Tibial nerve (tissue), 4 donors: ENCODE measurements at regions not wholly inside any gene's neighbourhood (a gene's known extent, or its start where the extent isn't known, plus 50 kb on each side); places are given as distances from the start of the nearest gene placed in this dataset.

Experiments used
- DNase-seq, 2 donors: peaks; one replicate each; pipeline ENCODE4 v3.0.0-alpha.2; 2019; ENCODE audit warnings: low spot score in 2 of 2
- H3K27ac ChIP-seq, 4 donors: fragments of 200-600 bp; sonication (generic) in 3 of 4; one replicate each; pipeline ENCODE4 v1.5.1; 2017 to 2019; ENCODE audit warnings: mild to moderate bottlenecking in 1 of 4
- H3K27me3 ChIP-seq, 2 donors: fragments of 200-600 bp; sonication (generic) in 1 of 2; one replicate each; pipeline versions ENCODE4 v1.5.1 to v1.6.0; 2017 to 2019
- H3K36me3 ChIP-seq, 3 donors: fragments of 200-600 bp; sonication (generic); one replicate each; pipeline ENCODE4 v1.5.1; 2018 to 2019
- H3K4me1 ChIP-seq, 4 donors: fragments of 200-600 bp; sonication (generic) in 3 of 4; one replicate each; pipeline ENCODE4 v1.5.1; 2017 to 2019
- H3K4me3 ChIP-seq, 4 donors: fragments of 200-600 bp; sonication (generic) in 3 of 4; one replicate each; pipeline ENCODE4 v1.5.1; 2017 to 2019; ENCODE audit warnings: mild to moderate bottlenecking in 1 of 4, moderate library complexity in 1 of 4
- H3K9me3 ChIP-seq, 4 donors: fragments of 200-600 bp; sonication (generic) in 3 of 4; one replicate each; pipeline ENCODE4 v1.5.1; 2017 to 2019
- EP300 ChIP-seq, 2 donors: sonication (generic); formaldehyde crosslinking; IDR thresholded peaks; one replicate each; pipeline ENCODE4 v1.6.1; 2017; ENCODE audit warnings: antibody characterized with exemption in 2 of 2, mild to moderate bottlenecking in 1 of 2
- POLR2A ChIP-seq, 2 donors: fragments of 450-650 bp; IDR thresholded peaks; one replicate each; pipeline ENCODE4 v1.6.1; 2017; ENCODE audit warnings: antibody characterized with exemption in 2 of 2, mild to moderate bottlenecking in 2 of 2, moderate library complexity in 2 of 2
- WGBS, 2 donors: methylation state at CpG; one replicate each; pipeline ENCODE4 v1.1.5; 2018; 5-methylcytosine and 5-hydroxymethylcytosine counted together
- TF ChIP-seq, protein P1 (sequence below), 5 experiments: fragments of 200-600 bp in 3 of 5; fragments of 450-650 bp in 2 of 5; sonication (generic) in 3 of 5; IDR thresholded peaks; one replicate each; pipeline ENCODE4 v1.5.1; 2016 to 2019; ENCODE audit warnings: antibody characterized with exemption in 5 of 5, mild to moderate bottlenecking in 3 of 5, moderate library complexity in 2 of 5

- H3K4me3 ChIP-seq: no peak overlapping the region
- H3K36me3 ChIP-seq: no peaks in the 10 kb centered on the region
- 94 to 96% methylated on average over 5 of the region's 5 CpGs for WGBS, 2 donors
- H3K4me1 ChIP-seq: peaks cover 0 to 24% (median 6%) of the 10 kb centered on the region in 4 donors
- peaks cover 0 to 2% (median 0%) of the 10 kb centered on the region in 4 donors for H3K9me3 ChIP-seq
- peaks cover 5 to 90% of the 10 kb centered on the region in 2 donors for H3K27me3 ChIP-seq
- no peak for DNase-seq
- TF ChIP-seq EP300 (IDR thresholded peaks at IDR 0.05) (no peak), POLR2A (IDR thresholded peaks at IDR 0.05) (no peak)
- TF ChIP-seq, protein P1, sequence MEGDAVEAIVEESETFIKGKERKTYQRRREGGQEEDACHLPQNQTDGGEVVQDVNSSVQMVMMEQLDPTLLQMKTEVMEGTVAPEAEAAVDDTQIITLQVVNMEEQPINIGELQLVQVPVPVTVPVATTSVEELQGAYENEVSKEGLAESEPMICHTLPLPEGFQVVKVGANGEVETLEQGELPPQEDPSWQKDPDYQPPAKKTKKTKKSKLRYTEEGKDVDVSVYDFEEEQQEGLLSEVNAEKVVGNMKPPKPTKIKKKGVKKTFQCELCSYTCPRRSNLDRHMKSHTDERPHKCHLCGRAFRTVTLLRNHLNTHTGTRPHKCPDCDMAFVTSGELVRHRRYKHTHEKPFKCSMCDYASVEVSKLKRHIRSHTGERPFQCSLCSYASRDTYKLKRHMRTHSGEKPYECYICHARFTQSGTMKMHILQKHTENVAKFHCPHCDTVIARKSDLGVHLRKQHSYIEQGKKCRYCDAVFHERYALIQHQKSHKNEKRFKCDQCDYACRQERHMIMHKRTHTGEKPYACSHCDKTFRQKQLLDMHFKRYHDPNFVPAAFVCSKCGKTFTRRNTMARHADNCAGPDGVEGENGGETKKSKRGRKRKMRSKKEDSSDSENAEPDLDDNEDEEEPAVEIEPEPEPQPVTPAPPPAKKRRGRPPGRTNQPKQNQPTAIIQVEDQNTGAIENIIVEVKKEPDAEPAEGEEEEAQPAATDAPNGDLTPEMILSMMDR (IDR thresholded peaks at IDR 0.05): no peak
- H3K27ac ChIP-seq: no peak overlapping the region
Measured at GRCh38 chr6:26231006-26231587, 133.9 kb upstream of the BTN3A2 start.

DNA sequence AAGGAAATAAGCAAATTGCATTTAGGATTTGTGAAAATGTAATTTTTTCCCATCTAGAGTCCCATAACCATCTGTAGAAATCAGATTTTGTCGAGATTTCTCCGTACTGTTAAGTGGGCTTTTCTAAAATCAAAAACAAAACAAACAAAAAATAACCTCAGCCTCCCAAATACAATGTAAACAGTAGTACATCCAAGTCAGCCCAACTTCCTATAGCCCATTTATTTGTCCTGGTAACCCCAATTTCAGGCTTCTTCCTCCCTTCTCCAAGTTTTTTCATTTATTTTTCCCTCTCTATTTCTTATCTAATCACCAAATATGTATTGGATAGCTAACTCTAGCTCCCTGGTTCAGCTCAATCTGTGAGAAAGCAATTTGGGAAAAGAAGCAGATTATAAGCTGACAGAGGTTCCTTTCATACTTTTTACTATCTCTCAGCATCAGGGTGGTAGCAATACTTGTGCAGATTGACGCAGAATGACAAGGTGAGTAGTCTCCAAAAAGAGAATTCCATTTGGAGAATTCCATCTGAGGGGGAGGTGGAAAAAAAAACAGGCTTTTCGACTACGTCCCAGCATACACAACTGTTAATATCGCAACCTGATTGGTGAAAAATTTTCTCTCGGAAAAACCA is 132.6 kb upstream of the BTN3A2 start:
- Histone ChIP-seq H3K36me3 (no peaks in the 10 kb centered on the region), H3K27ac (no peak overlapping the region), H3K9me3 (peaks cover 0 to 2% (median 0%) of the 10 kb centered on the region in 4 donors), H3K4me1 (peaks cover 0 to 24% (median 6%) of the 10 kb centered on the region in 4 donors), H3K4me3 (peak overlapping the region in 1 of 4 donors; percentile 62), H3K27me3 (peaks cover 5 to 92% of the 10 kb centered on the region in 2 donors)
- no peak for DNase-seq
- 50 to 57% methylated on average over 7 of the region's 7 CpGs for WGBS, 2 donors
- no peak for TF ChIP-seq EP300 (IDR thresholded peaks at IDR 0.05)
- no peak for TF ChIP-seq POLR2A (IDR thresholded peaks at IDR 0.05)
- TF ChIP-seq, protein P1 (IDR thresholded peaks at IDR 0.05): no peak

DNA sequence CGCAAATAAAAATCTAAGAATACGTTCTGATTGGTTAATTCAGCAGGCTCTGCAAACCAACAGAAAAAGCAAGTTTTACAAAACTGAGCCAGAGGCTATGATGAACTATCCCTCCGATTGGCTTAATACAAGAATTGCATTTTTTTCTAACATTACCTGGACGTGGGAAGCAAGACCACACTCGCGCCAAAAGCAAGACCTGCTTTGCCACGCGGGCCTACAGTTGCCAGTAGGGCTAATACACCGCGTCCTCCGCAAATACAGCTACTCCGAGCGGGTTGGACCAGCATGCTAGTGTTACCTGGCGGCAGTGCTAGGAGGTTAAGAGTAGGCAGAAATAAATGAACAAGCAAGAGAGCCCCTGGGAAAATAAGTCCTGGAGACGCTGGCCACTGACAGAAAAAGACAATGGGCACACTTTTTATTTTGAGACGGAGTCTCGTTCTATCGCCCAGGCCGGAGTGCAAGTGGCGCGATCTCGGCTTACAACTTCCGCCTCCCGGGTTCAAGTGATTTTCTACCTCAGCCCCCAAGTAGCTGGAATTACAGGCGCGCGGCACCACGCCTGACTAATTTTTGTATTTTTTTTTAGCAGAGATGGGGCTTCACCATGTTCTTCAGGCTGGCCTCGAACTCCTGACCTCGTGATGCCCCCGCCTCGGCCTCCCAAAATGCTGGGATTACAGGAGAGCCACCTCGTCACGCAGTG is 131.9 kb upstream of the BTN3A2 start:
- 12 to 14% methylated on average over 34 of the region's 34 CpGs for WGBS, 2 donors
- Histone ChIP-seq H3K4me3 (peak overlapping the region; percentile 33 to 62 (median 52)), H3K36me3 (no peaks in the 10 kb centered on the region), H3K27ac (peak overlapping the region in 3 of 4 donors; percentile 73 to 88 (median 76)), H3K4me1 (peaks cover 0 to 24% (median 6%) of the 10 kb centered on the region in 4 donors), H3K27me3 (peaks cover 5 to 92% of the 10 kb centered on the region in 2 donors), H3K9me3 (peaks cover 0 to 2% (median 0%) of the 10 kb centered on the region in 4 donors)
- DNase-seq: no peak
- TF ChIP-seq, protein P1 (IDR thresholded peaks at IDR 0.05): no peak
- TF ChIP-seq EP300 (IDR thresholded peaks at IDR 0.05): no peak
- TF ChIP-seq POLR2A (IDR thresholded peaks at IDR 0.05): no peak

DNA sequence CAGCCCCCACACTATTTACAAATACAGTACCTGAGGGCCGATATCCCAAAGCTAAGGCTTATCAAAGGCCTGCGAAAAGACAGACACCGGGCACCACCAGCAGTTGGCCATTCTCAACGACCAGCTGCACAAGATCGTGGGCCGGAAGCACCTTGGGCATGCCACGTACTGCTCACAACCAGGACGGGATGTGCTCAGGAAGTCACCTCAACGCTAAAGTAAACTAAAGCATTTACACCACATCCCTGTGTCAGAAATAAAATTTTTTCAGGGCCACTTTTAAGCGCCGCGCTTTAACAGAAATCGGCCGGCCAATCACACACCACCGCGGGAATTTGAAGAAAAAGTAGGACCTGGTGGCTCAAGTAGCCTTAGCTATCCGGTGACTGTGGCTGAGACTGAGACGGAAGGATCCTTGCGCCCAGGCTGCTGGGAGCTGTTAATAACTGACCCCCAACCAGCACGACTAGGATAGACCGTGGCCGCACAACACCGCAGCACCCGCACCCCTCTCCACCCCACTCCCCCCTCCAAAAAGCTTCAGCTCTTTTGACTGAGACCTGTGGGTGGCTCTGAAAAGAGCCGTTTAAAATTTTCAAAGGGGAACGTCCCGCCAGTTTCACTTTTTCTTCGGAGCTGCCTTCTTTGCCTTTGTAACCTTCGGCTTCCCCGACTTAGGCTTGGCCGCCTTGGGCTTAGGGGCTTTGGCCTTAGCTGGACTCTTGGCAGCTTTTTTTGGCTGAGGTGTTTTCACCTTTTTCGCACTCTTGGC is 131.2 kb upstream of the BTN3A2 start:
- peaks cover 0 to 24% (median 6%) of the 10 kb centered on the region in 4 donors for H3K4me1 ChIP-seq
- peaks cover 5 to 93% of the 10 kb centered on the region in 2 donors for H3K27me3 ChIP-seq
- H3K4me3 ChIP-seq: peak overlapping the region; percentile 33 to 62 (median 52)
- no peak for DNase-seq
- H3K36me3 ChIP-seq: no peaks in the 10 kb centered on the region
- H3K9me3 ChIP-seq: peaks cover 0 to 2% (median 0%) of the 10 kb centered on the region in 4 donors
- WGBS, 2 donors: 1 to 2% methylated on average over 32 of the region's 32 CpGs
- H3K27ac ChIP-seq: peak overlapping the region in 3 of 4 donors; percentile 73 to 88 (median 76)
- TF ChIP-seq, protein P1 (IDR thresholded peaks at IDR 0.05): no peak
- TF ChIP-seq EP300 (IDR thresholded peaks at IDR 0.05): peak in 1 of 2 donors; percentile 13
